ENCODE measurements at regions not wholly inside any gene's neighbourhood (a gene's known extent, or its start where the extent isn't known, plus 50 kb on each side); places are given as distances from the start of the nearest gene placed in this dataset.

GRCh38 chr2:126307740-126308139, 348.2 kb upstream of the GYPC start:
- no peak overlapping the region for H3K9ac ChIP-seq (ENCODE audit: low read length in 3 of 3)
- DNase-seq (no peak), FAIRE-seq (no peak)
- H3K36me3 ChIP-seq (ENCODE audit: control insufficient read depth in 2 of 3, insufficient read depth in 3 of 3, low read length in 3 of 3) = no peaks in the 10 kb centered on the region
- H3K4me1 ChIP-seq (ENCODE audit: control insufficient read depth in 2 of 3, insufficient read depth in 2 of 3, low read depth in 1 of 3, low read length in 3 of 3) = no peaks in the 10 kb centered on the region
- H3K27me3 ChIP-seq (ENCODE audit: control insufficient read depth, insufficient read depth, low read length) = no peaks in the 10 kb centered on the region
- no peaks in the 10 kb centered on the region for H3K9me3 ChIP-seq (ENCODE audit: control insufficient read depth in 2 of 3, insufficient read depth in 1 of 3, low read length in 3 of 3)
- H3K27ac ChIP-seq (ENCODE audit: low read depth in 2 of 2, low read length in 2 of 2) = no peak overlapping the region
- TF ChIP-seq CTCF (IDR thresholded peaks at IDR 0.05; ENCODE audit: borderline replicate concordance, extremely low read depth, insufficient read depth) = no peak
- no peak overlapping the region for H3K4me3 ChIP-seq (ENCODE audit: low read length in 3 of 3)
- intact Hi-C loops (cut with DNase I) = no loop called here

- no peak overlapping the region for H3K4me3 ChIP-seq (ENCODE audit: low read length in 3 of 3)
- intact Hi-C loops (cut with DNase I) = no loop called here
- H3K36me3 ChIP-seq (ENCODE audit: control insufficient read depth in 2 of 3, insufficient read depth in 3 of 3, low read length in 3 of 3) = no peaks in the 10 kb centered on the region
- no peaks in the 10 kb centered on the region for H3K4me1 ChIP-seq (ENCODE audit: control insufficient read depth in 2 of 3, insufficient read depth in 2 of 3, low read depth in 1 of 3, low read length in 3 of 3)
- H3K9ac ChIP-seq (ENCODE audit: low read length in 3 of 3) = no peak overlapping the region
- H3K9me3 ChIP-seq (ENCODE audit: control insufficient read depth in 2 of 3, insufficient read depth in 1 of 3, low read length in 3 of 3) = no peaks in the 10 kb centered on the region
- FAIRE-seq = peak; percentile 95
- H3K27me3 ChIP-seq (ENCODE audit: control insufficient read depth, insufficient read depth, low read length) = no peaks in the 10 kb centered on the region
- TF ChIP-seq CTCF (IDR thresholded peaks at IDR 0.05; ENCODE audit: borderline replicate concordance, extremely low read depth, insufficient read depth) = no peak
- H3K27ac ChIP-seq (ENCODE audit: low read depth in 2 of 2, low read length in 2 of 2) = no peak overlapping the region
- DNase-seq = no peak
Measured at GRCh38 chr2:126309185-126309584, 346.8 kb upstream of the GYPC start.

- Histone ChIP-seq H3K9me3 (ENCODE audit: control insufficient read depth in 2 of 3, insufficient read depth in 1 of 3, low read length in 3 of 3) (no peaks in the 10 kb centered on the region), H3K9ac (ENCODE audit: low read length in 3 of 3) (no peak overlapping the region), H3K36me3 (ENCODE audit: control insufficient read depth in 2 of 3, insufficient read depth in 3 of 3, low read length in 3 of 3) (no peaks in the 10 kb centered on the region), H3K4me3 (ENCODE audit: low read length in 3 of 3) (no peak overlapping the region), H3K4me1 (ENCODE audit: control insufficient read depth in 2 of 3, insufficient read depth in 2 of 3, low read depth in 1 of 3, low read length in 3 of 3) (no peaks in the 10 kb centered on the region), H3K27me3 (ENCODE audit: control insufficient read depth, insufficient read depth, low read length) (no peaks in the 10 kb centered on the region), H3K27ac (ENCODE audit: low read depth in 2 of 2, low read length in 2 of 2) (no peak overlapping the region)
- intact Hi-C loops (cut with DNase I) = no loop called here
- DNase-seq (no peak), FAIRE-seq (no peak)
- no peak for TF ChIP-seq CTCF (IDR thresholded peaks at IDR 0.05; ENCODE audit: borderline replicate concordance, extremely low read depth, insufficient read depth)
Measured at GRCh38 chr2:126312579-126312978, 343.4 kb upstream of the GYPC start.

GRCh38 chr2:126315828-126316227, 340.1 kb upstream of the GYPC start:
- no peak overlapping the region for H3K9ac ChIP-seq (ENCODE audit: low read length in 3 of 3)
- H3K27ac ChIP-seq (ENCODE audit: low read depth in 2 of 2, low read length in 2 of 2) = no peak overlapping the region
- H3K4me1 ChIP-seq (ENCODE audit: control insufficient read depth in 2 of 3, insufficient read depth in 2 of 3, low read depth in 1 of 3, low read length in 3 of 3) = no peaks in the 10 kb centered on the region
- DNase-seq (no peak), FAIRE-seq (no peak)
- no peak overlapping the region for H3K4me3 ChIP-seq (ENCODE audit: low read length in 3 of 3)
- no peaks in the 10 kb centered on the region for H3K9me3 ChIP-seq (ENCODE audit: control insufficient read depth in 2 of 3, insufficient read depth in 1 of 3, low read length in 3 of 3)
- intact Hi-C loops (cut with DNase I) = no loop called here
- TF ChIP-seq CTCF (IDR thresholded peaks at IDR 0.05; ENCODE audit: borderline replicate concordance, extremely low read depth, insufficient read depth) = no peak
- no peaks in the 10 kb centered on the region for H3K36me3 ChIP-seq (ENCODE audit: control insufficient read depth in 2 of 3, insufficient read depth in 3 of 3, low read length in 3 of 3)
- H3K27me3 ChIP-seq (ENCODE audit: control insufficient read depth, insufficient read depth, low read length) = no peaks in the 10 kb centered on the region
